Activated CD4-positive, CD25-positive, alpha-beta regulatory T cell treated with anti-CD3 and anti-CD28 coated beads, Interleukin-2, amount 50 U/mL, for 16 hours (primary cell): ENCODE measurements at regions not wholly inside any gene's neighbourhood (a gene's known extent, or its start where the extent isn't known, plus 50 kb on each side); places are given as distances from the start of the nearest gene placed in this dataset.
"Not testable (repeated sequence)": the region's sequence is repeated elsewhere in the genome, so short reads cannot be mapped to it uniquely, and the experiment has no call there.

Experiments used
- DNase-seq: peaks from one replicate; pipeline ENCODE4 v3.0.0-alpha.2; 2020; ENCODE audit warnings: low read depth, low spot score

DNA sequence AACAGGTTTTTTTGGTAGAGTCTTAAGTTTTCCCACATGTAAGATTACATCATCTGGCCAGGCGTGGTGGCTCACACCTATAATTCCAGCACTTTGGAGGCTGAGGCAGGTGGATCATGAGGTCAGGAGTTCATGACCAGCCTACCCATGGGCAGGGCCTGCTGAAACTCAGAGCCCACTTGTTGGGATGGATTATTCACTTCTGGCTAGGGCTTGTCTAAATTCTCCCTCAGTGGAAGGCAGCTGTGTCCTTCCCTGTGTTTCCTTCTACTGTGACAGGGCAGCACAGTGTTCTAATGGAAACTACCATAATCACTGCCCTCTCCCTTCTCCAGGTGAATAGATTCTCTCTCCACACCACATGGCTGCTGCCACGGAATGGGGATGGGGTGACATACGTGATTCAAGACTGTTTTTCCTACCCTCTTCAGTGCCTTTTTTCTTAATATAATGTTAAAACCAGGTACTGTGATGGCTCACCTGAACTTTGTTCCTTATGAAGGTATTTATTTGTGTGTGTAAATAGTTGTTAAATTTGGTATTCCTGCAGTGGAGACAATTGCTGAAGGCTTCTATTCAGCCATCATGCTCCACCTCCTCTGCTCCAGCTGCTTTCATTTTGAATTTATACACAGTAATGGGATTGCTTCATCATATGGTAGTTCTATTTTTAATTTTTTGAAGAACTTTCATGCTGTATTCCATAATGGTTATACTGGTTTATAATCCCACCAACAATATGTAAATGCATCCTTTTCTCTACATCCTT lies 287.2 kb upstream of the HS3ST1 start:
- DNase-seq: no peak

DNA sequence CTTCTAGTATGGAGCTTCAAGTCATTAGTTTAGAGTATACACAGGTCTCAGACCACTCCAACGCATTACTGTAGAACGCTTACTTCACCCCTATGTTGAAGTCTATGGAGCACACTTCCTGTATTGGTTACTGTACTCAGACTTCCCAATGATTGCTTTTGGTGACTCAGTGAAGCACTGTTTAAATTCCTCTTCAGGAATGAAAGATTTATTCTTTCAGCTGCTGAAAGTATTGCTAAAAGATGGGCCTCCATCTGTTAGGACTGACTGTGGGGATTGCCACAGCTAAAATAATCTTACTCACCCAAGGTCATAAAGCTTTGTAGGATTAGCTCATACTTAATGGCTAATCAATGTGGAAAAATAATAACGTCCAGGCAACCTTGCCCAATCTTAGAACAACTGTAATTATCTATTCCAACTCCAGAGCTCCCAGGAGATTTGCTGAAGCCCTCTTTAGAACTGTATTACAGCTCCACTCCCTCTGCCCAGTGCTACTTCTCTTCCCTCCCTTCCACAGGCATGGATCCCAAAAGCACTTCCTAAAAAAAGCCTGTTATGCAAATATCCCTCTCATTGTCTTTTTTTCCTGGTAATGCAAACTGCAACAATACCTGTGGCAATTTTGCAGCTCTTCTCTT lies 281.9 kb upstream of the HS3ST1 start:
- no peak for DNase-seq

DNA sequence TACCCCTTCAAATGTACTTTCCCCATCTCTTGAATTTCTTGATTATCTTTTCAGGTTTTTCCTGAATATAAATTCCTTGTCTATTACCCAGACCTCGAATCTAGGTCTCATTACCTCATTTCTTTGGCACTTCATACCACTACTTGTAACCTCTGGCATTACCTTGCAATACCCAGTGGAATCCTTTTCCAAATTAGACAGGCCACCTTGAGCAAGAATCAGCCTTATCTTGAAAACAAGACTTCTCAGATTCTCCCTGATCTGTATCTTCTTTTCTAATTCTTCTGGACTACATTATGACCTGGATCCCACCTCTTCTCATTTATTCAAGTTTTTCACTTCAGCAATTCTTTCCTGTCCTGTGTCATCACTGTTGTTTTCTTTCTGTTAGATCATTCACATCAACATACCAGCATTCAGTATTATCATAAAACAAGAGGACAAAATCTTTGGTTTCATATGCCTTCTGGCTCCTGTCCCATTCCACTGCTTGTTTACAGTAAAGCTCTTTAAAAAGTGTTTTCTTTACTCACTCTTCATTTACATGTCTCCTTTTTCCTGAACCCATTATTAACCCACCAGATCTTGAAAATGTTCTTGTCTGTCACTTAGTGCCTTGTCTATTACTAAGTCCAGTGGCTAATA lies 275.6 kb upstream of the HS3ST1 start:
- no peak for DNase-seq

DNA sequence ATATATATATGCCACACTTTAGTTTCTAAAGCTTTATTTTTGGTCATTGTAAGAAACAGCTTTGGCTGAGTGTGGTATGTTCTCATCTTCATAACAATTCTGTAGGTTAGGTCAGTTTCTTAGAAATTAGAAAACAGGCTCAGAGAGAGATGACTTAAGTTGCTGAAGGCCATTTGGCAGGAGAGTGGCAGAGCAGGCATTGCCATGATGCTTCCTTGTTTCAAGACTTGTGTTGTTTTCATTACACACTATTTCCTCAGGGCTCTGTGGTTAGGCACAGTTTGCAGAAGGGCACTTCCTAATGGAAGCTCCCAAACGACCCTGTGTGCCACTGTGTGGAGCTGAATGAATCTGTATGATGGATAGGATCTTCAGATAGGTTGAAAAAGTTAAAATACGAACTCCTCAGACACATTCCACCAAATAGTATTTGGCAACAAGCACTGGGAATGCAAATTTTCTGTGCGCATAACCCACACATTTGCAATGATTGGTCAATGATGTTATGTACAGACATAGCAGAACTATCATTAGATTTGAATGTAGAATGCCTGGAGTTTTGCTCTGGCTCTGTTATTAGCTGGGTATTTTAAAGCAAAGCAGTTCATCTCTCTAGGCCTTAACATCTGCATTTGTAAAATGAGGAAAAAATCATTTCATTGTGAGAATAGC lies 274.3 kb upstream of the HS3ST1 start:
- DNase-seq: no peak

DNA sequence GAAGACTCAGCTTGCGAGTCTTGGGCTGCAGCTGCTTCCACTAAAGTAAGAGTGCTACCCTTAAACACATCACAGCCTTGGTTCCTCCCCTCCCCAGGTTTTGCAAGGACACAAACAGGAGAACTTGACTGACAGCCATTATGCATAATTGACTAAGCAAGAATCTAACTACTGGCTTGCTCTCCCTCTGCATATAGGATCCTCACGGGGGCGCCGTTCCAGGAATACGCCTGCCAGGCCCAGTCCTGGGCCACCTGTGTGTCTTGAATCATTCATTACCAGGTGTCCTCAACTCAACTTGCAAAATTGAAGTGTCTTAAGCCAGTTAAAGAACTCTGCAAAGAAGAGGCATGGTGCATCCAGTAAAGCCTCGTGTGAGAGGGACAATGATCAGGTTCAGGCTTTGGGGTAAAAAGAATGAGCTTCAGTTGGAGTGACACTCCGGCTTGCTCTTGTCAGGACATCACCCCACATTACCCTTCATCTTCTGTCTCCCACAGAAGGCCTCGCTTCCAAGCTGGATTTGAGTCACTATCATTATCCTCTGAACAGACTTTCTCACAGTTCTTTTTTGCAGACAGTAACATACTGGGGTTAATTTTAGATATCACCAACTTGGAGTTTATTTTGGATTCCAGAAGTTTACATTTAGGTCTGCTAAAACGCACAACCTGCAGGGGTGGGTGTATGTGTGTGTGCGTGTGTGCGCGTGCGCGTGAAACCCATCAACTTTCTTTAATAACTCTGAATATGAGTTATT lies 273.5 kb upstream of the HS3ST1 start:
- DNase-seq: no peak

DNA sequence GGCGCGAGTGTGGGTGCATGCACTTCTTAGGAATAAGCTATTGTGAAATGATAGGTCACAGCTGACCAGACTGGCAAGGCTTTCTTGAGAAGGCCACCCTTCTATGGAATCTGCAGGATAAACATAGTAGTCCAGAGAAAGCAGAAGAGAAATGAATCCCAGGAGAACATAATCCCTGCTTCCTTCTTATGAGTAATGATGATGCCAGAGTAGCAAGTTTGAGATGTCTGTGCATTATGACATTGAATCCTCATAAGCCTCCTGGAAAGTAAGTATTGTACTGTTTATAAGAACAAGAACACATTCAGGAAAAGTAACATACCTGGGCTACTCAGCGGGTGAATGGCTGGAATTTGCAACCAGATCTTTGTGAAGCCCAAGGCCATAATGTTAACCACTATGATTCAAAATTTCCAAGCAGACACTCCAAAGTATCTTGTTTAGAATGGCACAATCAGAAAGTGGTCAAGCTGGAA lies 272.1 kb upstream of the HS3ST1 start:
- DNase-seq: no peak

DNA sequence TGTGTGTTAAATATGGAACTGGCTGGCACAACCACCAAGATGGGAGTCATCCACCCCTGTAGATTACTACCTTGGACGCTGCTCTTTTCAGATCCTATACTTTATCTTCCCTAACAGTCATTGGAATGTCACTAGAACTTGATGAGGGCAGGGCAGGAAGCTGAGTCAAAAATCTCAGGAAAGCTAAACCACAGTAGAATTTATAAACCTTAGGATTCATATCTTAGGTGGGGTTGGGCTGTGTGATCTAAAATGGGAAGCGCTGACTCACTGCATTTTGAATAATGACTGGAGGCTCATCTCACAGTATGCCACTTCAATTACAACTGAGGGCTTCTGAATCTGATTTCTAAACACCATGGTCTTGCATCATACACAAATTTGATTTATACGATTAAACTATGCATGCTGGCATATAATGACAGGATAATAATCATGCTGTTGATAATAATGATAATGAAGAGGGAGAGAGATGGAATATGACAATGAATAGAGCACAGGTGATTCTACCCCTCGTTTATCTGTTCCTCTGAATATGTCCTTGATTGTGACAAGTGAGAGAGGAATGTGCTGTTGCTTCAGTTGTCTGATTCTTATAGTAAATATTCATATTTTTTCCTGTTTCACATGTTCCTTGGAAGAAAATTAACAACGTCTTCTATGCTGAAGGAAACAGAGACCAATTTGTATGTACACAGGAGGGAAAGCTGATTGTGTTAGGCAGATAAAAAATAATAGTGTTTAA lies 270.3 kb upstream of the HS3ST1 start:
- no peak for DNase-seq

DNA sequence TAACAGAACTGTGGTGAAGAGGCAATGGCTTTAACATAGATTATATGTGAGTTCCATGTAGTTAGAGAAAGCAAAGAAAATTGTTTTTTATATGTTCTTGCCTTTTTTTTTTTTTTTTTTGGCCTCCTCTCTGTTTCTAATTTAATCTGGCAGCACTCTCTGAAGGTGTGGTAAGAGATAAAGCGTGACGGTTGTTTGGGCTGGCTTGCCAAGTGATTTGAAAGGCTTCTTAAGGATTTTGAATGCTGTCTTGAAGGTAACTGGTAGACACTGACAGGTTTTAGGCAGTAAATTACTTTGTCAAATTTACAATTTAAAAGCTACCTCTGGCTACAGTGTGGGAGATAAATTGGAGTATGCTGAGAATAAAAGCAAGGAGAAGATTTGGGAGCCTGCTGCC lies 269.3 kb upstream of the HS3ST1 start:
- no peak for DNase-seq

DNA sequence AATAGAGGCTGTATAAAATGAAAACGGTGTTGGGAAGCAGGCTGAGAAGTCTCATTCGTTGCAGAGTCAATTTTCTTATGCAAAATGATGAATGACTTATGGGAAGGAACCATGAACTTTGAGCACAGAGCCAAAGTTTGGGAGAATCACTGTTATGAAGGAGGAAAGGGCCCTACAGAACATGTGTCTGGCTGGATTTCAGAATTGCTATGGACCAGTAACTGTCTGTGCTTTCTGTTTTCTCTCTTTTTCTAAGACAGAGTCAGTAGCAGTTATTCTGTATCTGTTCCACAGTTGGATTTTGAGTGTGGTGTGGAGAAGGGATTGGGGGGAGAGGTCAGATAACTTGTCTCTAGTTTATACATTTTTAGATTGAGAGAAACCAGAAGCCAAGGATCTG lies 265.0 kb upstream of the HS3ST1 start:
- no peak for DNase-seq

DNA sequence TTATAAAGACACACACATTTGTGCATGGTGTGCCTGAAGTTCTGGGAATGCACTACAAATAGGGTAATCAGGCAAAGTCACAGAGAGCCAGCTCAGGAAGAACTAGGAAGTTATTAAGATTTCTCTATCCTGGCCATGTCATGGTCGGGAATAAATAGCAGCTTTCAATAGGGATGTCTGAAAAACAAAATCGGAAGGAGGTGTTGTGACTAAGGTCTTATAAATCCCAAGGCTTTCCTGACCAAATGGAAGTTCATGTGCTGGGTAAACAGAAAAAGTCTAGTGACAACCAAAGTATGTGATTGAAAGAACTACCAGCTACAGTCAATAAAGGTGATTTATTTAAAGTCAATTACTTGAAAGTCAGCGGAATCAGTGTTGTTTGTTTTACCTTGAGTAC lies 262.5 kb upstream of the HS3ST1 start:
- no peak for DNase-seq

DNA sequence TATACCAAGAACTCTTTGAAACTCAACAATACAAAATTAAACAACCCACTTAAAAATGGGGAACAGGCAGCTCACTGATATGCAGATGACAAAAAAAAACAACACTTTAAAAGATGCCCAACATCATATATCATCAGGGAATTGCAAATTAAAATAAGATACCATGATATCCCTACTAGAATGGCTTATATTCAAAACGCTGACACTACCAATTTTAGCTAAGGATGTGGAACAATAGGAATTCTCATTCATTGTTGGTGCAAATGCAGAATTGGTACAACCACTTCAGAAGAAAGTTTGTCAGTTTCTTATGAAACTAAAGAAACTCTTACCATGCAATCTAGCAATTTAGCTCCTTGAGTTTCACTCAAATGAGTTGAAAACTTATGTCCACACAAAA lies 259.0 kb upstream of the HS3ST1 start:
- DNase-seq: no peak

DNA sequence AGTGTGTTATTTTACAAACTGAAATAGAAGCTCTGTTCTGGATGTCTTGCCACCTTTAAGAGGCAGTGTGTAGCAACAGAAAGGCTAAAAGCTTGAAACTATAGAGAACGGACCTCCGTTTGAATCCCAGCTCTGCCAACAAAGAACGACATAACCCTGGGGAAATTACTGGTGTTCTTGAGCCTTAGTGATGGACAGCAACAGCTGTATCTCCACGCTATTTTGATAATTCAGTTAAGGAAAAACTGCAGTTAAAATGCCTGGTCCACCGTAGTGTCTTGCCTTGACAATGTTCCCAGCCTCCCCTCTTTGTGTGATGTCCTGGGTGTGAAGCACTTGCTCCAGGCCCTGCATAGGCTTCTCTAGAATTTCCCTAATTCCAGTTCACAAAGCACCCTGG lies 256.8 kb upstream of the HS3ST1 start:
- DNase-seq: no peak

DNA sequence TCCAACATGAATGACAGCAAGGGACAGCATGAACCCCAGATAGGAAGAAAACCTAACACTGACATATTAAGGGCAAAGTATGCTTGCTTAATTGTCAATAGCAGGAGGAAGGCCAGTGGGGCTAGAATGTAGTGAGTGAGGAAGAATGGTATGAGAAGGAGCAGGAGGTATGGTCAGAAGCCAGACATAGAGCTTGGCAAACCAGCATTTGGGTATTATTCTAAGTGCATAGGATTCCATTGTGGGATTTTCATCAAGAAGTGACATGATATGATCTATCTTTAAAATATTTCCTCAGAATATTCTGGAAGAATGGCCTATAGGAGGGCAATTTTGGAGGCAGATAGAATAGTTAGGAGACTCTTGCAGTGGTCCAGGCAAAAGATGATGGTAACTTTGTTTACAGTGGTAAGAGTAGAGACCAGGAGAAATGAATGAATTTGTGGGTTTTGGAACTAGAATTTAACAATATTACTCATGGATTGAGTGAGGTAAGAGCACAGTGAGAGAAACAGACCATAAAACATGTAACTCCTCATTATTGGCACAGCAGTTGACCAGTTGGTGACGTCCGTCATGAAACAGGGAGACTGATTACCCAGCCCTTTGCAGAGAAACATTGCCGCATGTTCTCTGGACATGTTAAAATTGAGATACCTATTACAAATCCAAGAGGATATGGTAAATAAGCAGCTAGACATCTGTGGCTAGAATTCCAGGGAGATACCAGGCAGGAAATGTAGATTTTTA lies 246.5 kb upstream of the HS3ST1 start:
- DNase-seq: no peak

DNA sequence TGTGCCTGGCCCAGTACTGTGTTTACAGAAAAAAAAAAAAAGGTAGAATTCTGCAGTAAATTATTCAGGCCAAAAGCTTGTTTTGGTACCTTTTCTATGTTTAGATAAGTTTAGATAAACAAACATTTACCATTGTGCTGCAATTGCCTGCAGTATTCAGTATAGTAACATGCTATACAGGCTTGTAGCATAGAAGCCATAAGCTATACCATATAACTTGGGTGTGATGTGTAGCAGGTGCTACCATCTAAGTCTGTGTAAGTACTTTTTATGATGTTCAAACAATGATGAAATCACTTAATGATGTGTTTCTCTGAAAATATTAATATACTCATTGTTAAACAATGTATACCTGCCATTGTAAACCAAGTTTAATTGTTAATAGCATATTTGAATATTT lies 241.6 kb upstream of the HS3ST1 start:
- DNase-seq: no peak

DNA sequence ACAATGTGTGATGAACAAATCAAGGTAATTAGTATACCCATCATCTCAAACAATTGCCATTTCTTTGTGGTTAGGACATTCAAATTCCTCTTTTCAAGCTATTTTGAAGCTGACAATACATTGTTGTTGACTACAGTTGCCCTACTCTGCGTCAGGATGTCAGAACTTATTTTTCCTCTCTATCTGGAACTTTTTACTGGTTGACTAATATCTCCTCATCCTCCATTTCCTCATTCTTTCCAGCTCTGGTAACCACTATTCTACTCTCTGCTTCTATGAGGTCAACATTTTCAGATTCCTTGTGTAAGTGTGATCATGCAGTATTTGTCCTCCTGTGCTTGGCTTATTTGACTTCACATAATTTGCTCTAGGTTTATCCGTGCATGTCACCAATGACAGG lies 240.5 kb upstream of the HS3ST1 start:
- no peak for DNase-seq

DNA sequence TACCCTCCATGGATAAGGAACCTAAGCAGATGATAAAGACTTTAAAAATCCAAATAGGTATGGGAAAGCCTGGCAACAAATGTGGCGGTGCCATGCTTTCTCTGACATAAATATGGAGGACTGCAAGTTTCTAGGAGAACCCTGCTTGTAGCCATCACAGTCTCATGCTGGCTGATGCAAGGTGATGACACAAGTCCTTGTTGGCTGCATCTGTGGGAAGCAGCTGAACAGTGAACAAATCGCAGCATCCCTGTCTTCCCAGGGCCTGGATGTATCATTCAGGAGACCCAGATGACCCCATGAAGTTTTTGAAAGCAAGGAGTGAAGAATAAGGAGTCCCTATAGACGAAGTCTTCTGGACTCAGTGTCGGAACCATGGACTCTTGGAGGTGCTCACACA lies 234.4 kb upstream of the HS3ST1 start:
- no peak for DNase-seq

DNA sequence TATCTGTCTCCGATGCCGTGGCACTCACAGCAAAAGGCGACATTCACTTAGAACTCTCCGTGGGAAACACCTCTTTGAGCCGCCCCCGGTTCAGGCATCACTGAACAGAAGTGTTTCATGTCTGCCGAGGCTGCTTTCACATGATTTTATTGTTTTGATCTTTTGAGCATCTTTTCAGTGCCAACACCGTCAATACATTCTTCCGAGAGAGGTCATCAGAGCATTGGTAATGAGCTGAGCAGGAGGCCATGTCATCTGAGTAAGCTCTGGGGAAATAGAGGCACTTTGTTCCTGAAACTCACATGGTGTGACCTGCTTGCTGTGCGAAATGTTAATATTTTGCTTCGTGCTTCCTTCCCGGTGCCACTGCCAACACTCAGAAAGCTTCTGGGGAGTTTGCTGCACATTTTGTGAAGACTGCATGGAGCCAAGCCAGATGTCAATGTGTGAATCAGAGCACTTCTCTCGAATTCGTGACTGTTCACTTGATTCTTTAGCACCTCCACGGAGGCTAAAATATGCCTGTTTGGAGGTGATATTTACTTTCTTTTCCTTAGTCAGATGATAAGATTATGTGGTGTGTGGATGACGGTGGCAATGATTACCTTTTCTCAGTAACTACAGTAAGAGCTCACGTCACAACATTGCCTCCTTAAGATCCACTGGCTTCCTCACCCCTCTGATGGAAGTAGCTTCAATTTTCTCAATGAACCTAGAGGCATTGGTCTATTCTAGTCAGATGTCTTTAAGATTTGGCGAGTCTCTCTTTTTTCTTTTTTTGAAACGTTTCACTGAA lies 222.3 kb upstream of the HS3ST1 start:
- DNase-seq: no peak

DNA sequence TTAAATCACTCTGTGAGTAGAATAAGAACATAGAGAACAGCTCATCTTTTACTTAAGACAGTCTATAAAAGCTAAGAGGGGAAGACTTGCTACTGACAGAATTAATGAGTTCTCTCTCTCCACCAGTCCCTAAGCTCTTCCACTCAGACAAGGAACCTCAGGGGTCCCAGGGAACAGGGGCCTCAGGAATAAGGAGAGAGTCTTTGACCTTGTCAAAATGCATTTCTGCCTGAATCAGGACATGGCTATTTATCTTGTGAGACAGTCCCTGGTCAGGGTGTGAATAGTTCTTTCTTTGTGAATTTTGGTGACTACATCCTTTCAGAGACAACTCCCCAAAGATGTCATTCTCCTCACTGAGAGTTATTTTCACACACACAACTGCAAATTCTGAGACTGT lies 218.7 kb upstream of the HS3ST1 start:
- no peak for DNase-seq

DNA sequence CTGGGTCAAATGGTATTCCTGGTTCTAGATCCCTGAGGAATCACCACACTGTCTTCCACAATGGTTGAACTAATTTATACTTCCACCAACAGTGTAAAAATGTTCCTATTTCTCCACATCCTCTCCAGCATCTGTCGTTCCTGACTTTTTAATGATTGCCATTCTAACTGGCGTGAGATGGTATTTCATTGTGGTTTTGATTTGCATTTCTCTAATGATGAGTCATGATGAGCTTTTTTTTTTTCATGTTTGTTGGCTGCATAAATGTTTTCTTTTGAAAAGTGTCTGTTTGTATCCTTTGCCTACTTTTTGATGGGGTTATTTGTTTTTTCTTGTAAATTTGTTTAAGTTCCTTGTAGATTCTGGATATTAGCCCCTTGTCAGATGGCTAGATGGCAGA lies 214.4 kb upstream of the HS3ST1 start:
- not testable (repeated sequence) for DNase-seq
